ENCODE measurements at regions not wholly inside any gene's neighbourhood (a gene's known extent, or its start where the extent isn't known, plus 50 kb on each side); places are given as distances from the start of the nearest gene placed in this dataset.

- no peak for TF ChIP-seq FOS (IDR thresholded peaks at IDR 0.05; ENCODE audit: low read depth, low read length)
- TF ChIP-seq, protein P1, sequence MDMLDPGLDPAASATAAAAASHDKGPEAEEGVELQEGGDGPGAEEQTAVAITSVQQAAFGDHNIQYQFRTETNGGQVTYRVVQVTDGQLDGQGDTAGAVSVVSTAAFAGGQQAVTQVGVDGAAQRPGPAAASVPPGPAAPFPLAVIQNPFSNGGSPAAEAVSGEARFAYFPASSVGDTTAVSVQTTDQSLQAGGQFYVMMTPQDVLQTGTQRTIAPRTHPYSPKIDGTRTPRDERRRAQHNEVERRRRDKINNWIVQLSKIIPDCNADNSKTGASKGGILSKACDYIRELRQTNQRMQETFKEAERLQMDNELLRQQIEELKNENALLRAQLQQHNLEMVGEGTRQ (IDR thresholded peaks at IDR 0.05; ENCODE audit: low read depth, low read length): no peak
- TF ChIP-seq, protein P2, sequence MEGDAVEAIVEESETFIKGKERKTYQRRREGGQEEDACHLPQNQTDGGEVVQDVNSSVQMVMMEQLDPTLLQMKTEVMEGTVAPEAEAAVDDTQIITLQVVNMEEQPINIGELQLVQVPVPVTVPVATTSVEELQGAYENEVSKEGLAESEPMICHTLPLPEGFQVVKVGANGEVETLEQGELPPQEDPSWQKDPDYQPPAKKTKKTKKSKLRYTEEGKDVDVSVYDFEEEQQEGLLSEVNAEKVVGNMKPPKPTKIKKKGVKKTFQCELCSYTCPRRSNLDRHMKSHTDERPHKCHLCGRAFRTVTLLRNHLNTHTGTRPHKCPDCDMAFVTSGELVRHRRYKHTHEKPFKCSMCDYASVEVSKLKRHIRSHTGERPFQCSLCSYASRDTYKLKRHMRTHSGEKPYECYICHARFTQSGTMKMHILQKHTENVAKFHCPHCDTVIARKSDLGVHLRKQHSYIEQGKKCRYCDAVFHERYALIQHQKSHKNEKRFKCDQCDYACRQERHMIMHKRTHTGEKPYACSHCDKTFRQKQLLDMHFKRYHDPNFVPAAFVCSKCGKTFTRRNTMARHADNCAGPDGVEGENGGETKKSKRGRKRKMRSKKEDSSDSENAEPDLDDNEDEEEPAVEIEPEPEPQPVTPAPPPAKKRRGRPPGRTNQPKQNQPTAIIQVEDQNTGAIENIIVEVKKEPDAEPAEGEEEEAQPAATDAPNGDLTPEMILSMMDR (conservative IDR thresholded peaks at IDR 0.05; ENCODE audit: low read depth, low read length): no peak
- TF ChIP-seq POLR2A (IDR thresholded peaks at IDR 0.05; ENCODE audit: low read depth, low read length): no peak
- TF ChIP-seq ELK1 (IDR thresholded peaks at IDR 0.05; ENCODE audit: borderline replicate concordance, low read depth, low read length): no peak
- no peak for TF ChIP-seq MAFK (IDR thresholded peaks at IDR 0.05; ENCODE audit: low read depth, low read length)
These were observed 482.2 kb upstream of the TOM1L1 start for GRCh38 chr17:54418467-54418866.

All from IMR-90 (cell line).